GM13977 (cell line): ENCODE measurements at regions not wholly inside any gene's neighbourhood (a gene's known extent, or its start where the extent isn't known, plus 50 kb on each side); places are given as distances from the start of the nearest gene placed in this dataset.

Experiments used
- DNase-seq: peaks from one replicate; pipeline ENCODE4 v3.0.0; 2012; ENCODE audit warnings: low spot score
- CTCF ChIP-seq: IDR thresholded peaks from 2 replicates; pipeline ENCODE4 v1.5.1; 2012; ENCODE audit warnings: mild to moderate bottlenecking, control low read depth; ENCODE audit not compliant: insufficient read depth; ENCODE audit errors: extremely low read depth, missing control alignments
- in situ Hi-C: fragments of 300-500 bp; cut with MboI; formaldehyde crosslinking; loops from one replicate; pipeline ENCODE4 v1.12.0; 2022; ENCODE audit warnings: low sequenced_read_pairs, low pct_unique_long_range_greater_than_20kb, mixed read lengths, inconsistent platforms; ENCODE audit not compliant: unreplicated experiment

GRCh38 chr3:196131921-196132320 is 50.0 kb upstream of the TFRC start:
- no peak for DNase-seq
- TF ChIP-seq CTCF, result no peak
- in situ Hi-C loops, result no loop called here
